ENCODE measurements at regions not wholly inside any gene's neighbourhood (a gene's known extent, or its start where the extent isn't known, plus 50 kb on each side); places are given as distances from the start of the nearest gene placed in this dataset.

DNA sequence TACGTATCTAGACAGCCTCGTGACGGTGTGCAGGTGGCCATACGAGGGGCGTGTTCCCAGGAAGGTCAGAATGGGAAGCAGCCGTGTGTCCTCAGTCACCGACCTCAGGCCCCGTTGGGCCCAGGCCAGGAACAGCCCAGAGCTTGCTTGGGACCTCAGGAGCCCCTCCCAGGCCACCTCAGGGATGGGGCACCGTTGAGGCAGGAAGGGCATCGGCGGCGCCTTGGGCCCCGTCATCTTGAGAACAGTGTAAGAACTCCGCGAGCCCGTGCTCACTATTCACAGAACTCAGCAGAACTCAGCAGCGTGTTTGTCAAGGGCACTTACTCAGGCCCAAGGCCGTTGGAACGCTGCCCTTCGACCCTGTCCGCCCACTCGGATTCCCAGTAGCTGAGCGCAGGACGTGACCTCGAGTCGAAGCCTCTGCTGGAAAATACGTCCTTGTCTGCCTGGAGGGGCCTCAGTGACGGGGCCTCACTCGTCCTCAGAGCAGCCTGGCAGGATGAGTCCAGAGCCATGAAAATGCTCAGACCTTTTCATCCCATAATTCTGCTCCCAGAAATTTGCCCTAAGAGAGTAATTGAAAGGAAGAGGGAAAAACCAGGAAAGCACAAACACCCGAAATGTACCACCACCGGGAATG is 1134.8 kb downstream of the BRD1 start:
- TF ChIP-seq CTCF (IDR thresholded peaks at IDR 0.05 in 2 of 3, conservative IDR thresholded peaks at IDR 0.05 in 1 of 3; ENCODE audit: borderline replicate concordance in 1 of 3, insufficient read depth in 1 of 3, low read depth in 2 of 3, low read length in 2 of 3) (no peak), EZH2phosphoT487 (IDR thresholded peaks at IDR 0.05; ENCODE audit: borderline replicate concordance) (no peak), RAD21 (IDR thresholded peaks at IDR 0.05; ENCODE audit: low read depth) (no peak), EGR1 (IDR thresholded peaks at IDR 0.05; ENCODE audit: low read depth) (no peak)
